A673 (cell line): ENCODE measurements at regions not wholly inside any gene's neighbourhood (a gene's known extent, or its start where the extent isn't known, plus 50 kb on each side); places are given as distances from the start of the nearest gene placed in this dataset.

Source experiments
- BruUV-seq: library from RNA; stranded (reverse); fragments of 400-500 nt; replicated peaks from 2 replicates; lab custom pipeline; 2021; lab: Mats Ljungman, UMichigan
- CTCF ChIA-PET: fragments of 300-600 bp; sonication (Branson Sonifier 250); formaldehyde crosslinking; loops from one replicate; lab custom pipeline; 2022; ENCODE audit warnings: antibody characterized with exemption; lab: Charles Lee
- POLR2A ChIA-PET: fragments of 300-600 bp; sonication (Branson Sonifier 250); formaldehyde crosslinking; loops from one replicate; lab custom pipeline; 2022; ENCODE audit warnings: antibody characterized with exemption; ENCODE audit not compliant: low non-redundant PET; lab: Charles Lee
- DNase-seq: peaks from one replicate; pipeline ENCODE4 v3.0.0-alpha.2; 2015; ENCODE audit warnings: low spot score
- H3K27ac ChIP-seq: fragments of 200-600 bp; sonication (generic); 2 replicates; pipeline ENCODE4 v1.5.1; 2016; ENCODE audit warnings: mixed run types, low read depth, mild to moderate bottlenecking, mixed read lengths, antibody characterized with exemption, low read length; ENCODE audit not compliant: poor library complexity, severe bottlenecking
- H3K27me3 ChIP-seq: fragments of 200-600 bp; sonication (generic); replicated peaks from 2 replicates; pipeline ENCODE4 v1.6.1; 2017; ENCODE audit warnings: mixed run types, low read depth, mild to moderate bottlenecking, mixed read lengths, antibody characterized with exemption, low read length; ENCODE audit not compliant: insufficient read depth, poor library complexity
- H3K36me3 ChIP-seq: fragments of 200-600 bp; sonication (generic); 2 replicates; pipeline ENCODE4 v1.6.1; 2016; ENCODE audit warnings: mixed run types, mild to moderate bottlenecking, mixed read lengths, antibody characterized with exemption, low read length; ENCODE audit not compliant: insufficient read depth, poor library complexity, severe bottlenecking
- H3K4me1 ChIP-seq: fragments of 200-600 bp; sonication (generic); 2 replicates; pipeline ENCODE4 v1.6.1; 2017; ENCODE audit warnings: mixed run types, mild to moderate bottlenecking, mixed read lengths, antibody characterized with exemption, low read length; ENCODE audit not compliant: insufficient read depth, poor library complexity, severe bottlenecking
- H3K4me3 ChIP-seq: fragments of 200-600 bp; sonication (generic); 2 replicates; pipeline ENCODE4 v1.5.1; 2016; ENCODE audit warnings: low read depth, mixed run types, mild to moderate bottlenecking, mixed read lengths, low read length; ENCODE audit not compliant: poor library complexity, severe bottlenecking
- H3K9me3 ChIP-seq: fragments of 200-600 bp; sonication (generic); 2 replicates; pipeline ENCODE4 v1.6.1; 2016; ENCODE audit warnings: mixed run types, low read depth, mild to moderate bottlenecking, mixed read lengths, antibody characterized with exemption, low read length; ENCODE audit not compliant: poor library complexity, severe bottlenecking
- EZH2 ChIP-seq: fragments of 200-600 bp; sonication (generic); IDR thresholded peaks from 2 replicates; pipeline ENCODE4 v1.6.1; 2017; ENCODE audit warnings: borderline replicate concordance, low read depth, mild to moderate bottlenecking, mixed read lengths, antibody characterized with exemption, low read length; ENCODE audit not compliant: poor library complexity, severe bottlenecking
- intact Hi-C: fragments of 100-400 bp; cut with micrococcal nuclease; formaldehyde crosslinking; loops from one replicate; pipeline ENCODE4 v1.10.0; 2022; ENCODE audit not compliant: unreplicated experiment
- TF ChIP-seq, protein P1 (sequence below): fragments of 300-800, 200-600 bp; sonication (generic); conservative IDR thresholded peaks from 2 replicates; pipeline ENCODE4 v1.5.1; 2017; ENCODE audit warnings: low read depth, mild to moderate bottlenecking, antibody characterized with exemption, low read length, moderate library complexity, mixed read lengths

DNA sequence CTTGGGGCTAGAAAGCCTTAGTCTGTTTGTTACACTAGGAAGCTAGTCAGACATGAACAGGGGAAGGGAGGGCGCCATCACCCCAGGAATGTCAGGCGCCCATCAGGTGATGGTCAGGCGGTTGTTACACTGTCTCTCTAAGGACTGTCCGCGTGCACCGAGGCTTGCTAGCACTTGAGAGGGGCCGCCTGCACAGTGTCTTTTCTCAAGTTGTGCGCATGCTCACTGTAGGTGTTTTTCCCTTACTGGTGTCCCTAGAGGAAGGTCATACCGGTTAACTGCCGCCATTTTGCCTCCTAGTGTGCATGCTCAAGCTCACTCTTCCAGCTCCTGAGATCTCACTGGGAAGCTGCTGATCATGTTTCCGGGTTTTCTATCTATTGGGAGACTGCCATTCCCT, 855.0 kb upstream of the TMEM132C start:
- no peak overlapping the region for H3K4me3 ChIP-seq
- intact Hi-C loops: no loop called here
- H3K27ac ChIP-seq: no peak overlapping the region
- no peaks in the 10 kb centered on the region for H3K4me1 ChIP-seq
- no TSS peak for BruUV-seq
- DNase-seq: no peak
- no peaks in the 10 kb centered on the region for H3K27me3 ChIP-seq
- TF ChIP-seq EZH2: no peak
- TF ChIP-seq, protein P1, sequence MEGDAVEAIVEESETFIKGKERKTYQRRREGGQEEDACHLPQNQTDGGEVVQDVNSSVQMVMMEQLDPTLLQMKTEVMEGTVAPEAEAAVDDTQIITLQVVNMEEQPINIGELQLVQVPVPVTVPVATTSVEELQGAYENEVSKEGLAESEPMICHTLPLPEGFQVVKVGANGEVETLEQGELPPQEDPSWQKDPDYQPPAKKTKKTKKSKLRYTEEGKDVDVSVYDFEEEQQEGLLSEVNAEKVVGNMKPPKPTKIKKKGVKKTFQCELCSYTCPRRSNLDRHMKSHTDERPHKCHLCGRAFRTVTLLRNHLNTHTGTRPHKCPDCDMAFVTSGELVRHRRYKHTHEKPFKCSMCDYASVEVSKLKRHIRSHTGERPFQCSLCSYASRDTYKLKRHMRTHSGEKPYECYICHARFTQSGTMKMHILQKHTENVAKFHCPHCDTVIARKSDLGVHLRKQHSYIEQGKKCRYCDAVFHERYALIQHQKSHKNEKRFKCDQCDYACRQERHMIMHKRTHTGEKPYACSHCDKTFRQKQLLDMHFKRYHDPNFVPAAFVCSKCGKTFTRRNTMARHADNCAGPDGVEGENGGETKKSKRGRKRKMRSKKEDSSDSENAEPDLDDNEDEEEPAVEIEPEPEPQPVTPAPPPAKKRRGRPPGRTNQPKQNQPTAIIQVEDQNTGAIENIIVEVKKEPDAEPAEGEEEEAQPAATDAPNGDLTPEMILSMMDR: no peak
- POLR2A ChIA-PET: no interaction called here
- no peaks in the 10 kb centered on the region for H3K9me3 ChIP-seq
- no peaks in the 10 kb centered on the region for H3K36me3 ChIP-seq
- CTCF ChIA-PET: no interaction called here

DNA sequence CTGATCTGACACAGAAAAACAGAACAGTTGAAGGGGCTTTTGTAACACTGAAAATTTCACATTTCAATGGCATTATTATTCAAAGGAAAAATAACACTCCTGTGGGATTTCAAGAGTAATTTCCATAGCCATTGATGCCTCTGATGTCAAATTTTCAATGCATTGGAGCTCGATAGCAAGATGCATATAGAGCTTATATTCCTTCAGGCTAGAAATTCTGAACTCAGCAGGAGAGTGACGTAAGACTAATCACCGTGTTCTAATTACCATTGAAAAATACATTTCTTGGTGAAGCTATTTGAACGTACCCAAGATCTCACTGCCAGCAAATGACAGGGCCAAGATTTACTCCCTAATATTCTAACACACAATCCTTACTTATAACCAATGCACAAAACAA, 854.1 kb upstream of the TMEM132C start:
- Histone ChIP-seq H3K4me1 (no peaks in the 10 kb centered on the region), H3K36me3 (no peaks in the 10 kb centered on the region), H3K9me3 (no peaks in the 10 kb centered on the region), H3K27ac (no peak overlapping the region), H3K27me3 (no peaks in the 10 kb centered on the region), H3K4me3 (no peak overlapping the region)
- intact Hi-C loops: no loop called here
- BruUV-seq: no TSS peak
- no peak for TF ChIP-seq EZH2
- TF ChIP-seq, protein P1: no peak
- CTCF ChIA-PET: no interaction called here
- no peak for DNase-seq
- POLR2A ChIA-PET: no interaction called here

DNA sequence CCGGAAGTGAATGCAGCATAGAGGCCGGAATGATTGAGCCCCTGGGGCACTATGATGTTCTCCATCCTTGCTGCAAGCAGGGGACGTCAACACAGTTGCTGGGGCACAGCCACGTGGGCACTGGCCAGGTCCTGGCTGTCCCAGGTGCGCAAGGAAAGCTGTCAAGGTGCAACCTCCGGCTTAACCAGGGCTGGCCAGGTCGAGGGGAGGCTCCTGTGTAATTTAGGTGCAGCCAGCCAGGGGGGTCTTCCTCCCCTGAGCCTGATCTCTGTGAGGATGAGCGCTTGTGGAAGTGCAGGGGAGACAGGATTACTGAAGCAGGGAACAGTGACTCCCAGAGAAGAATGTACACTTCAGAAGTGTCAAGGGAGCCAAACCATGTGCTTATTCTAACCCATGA, 852.8 kb upstream of the TMEM132C start:
- Histone ChIP-seq H3K4me3 (no peak overlapping the region), H3K36me3 (no peaks in the 10 kb centered on the region), H3K27me3 (no peaks in the 10 kb centered on the region), H3K4me1 (no peaks in the 10 kb centered on the region), H3K9me3 (no peaks in the 10 kb centered on the region), H3K27ac (no peak overlapping the region)
- BruUV-seq: no TSS peak
- intact Hi-C loops: no loop called here
- ChIA-PET POLR2A (no interaction called here), CTCF (no interaction called here)
- DNase-seq: no peak
- TF ChIP-seq, protein P1: no peak
- TF ChIP-seq EZH2: no peak
